Upper lobe of left lung (tissue), 6 donors: ENCODE measurements at regions not wholly inside any gene's neighbourhood (a gene's known extent, or its start where the extent isn't known, plus 50 kb on each side); places are given as distances from the start of the nearest gene placed in this dataset.

Experiments used
- ATAC-seq, 2 donors: fragments of 200-7000 bp; cut with Tn5 transposase; one replicate each; pipeline ENCODE4 v1.9.1; 2022; ENCODE audit warnings: mild to moderate bottlenecking in 2 of 2, moderate library complexity in 2 of 2; ENCODE audit not compliant: low FRiP score in 2 of 2
- DNase-seq, 2 donors: peaks; one replicate each; pipeline ENCODE4 v3.0.0-alpha.2; 2019 to 2020
- H3K27ac ChIP-seq, 4 donors: fragments of 200-600 bp; sonication (generic); one replicate each; pipeline ENCODE4 v1.5.1; 2016 to 2019
- H3K27me3 ChIP-seq, 4 donors: fragments of 200-600 bp; sonication (generic); one replicate each; pipeline ENCODE4 v1.5.1; 2017 to 2019
- H3K36me3 ChIP-seq, 4 donors: fragments of 200-600 bp; sonication (generic); one replicate each; pipeline ENCODE4 v1.5.1; 2016 to 2019
- H3K4me1 ChIP-seq, 4 donors: fragments of 200-600 bp; sonication (generic); one replicate each; pipeline ENCODE4 v1.5.1; 2018 to 2019
- H3K4me3 ChIP-seq, 4 donors: fragments of 200-600 bp; sonication (generic); one replicate each; pipeline ENCODE4 v1.5.1; 2017 to 2019; ENCODE audit warnings: mild to moderate bottlenecking in 2 of 4, moderate library complexity in 1 of 4
- H3K9me3 ChIP-seq, 4 donors: fragments of 200-600 bp; sonication (generic); one replicate each; pipeline ENCODE4 v1.5.1; 2018 to 2019
- CTCF ChIP-seq, 6 experiments: fragments of 450-650 bp in 4 of 6; fragments of 200-600 bp in 2 of 6; sonication (generic) in 2 of 6; IDR thresholded peaks; one replicate each; pipeline ENCODE4 v1.5.1; 2016 to 2019; ENCODE audit warnings: antibody characterized with exemption in 6 of 6
- EP300 ChIP-seq, 4 donors: sonication (generic); formaldehyde crosslinking; IDR thresholded peaks; one replicate each; pipeline ENCODE4 v1.5.1; 2017; ENCODE audit warnings: antibody characterized with exemption in 4 of 4, control low read depth in 2 of 4
- POLR2A ChIP-seq, 4 donors: fragments of 450-650 bp; IDR thresholded peaks; one replicate each; pipeline ENCODE4 v1.5.1; 2016 to 2017; ENCODE audit warnings: antibody characterized with exemption in 4 of 4, mild to moderate bottlenecking in 2 of 4
- POLR2AphosphoS5 ChIP-seq, 2 donors: sonication (generic); formaldehyde crosslinking; IDR thresholded peaks; one replicate each; pipeline ENCODE4 v1.5.1; 2017; ENCODE audit warnings: antibody characterized with exemption in 2 of 2
- WGBS, 2 donors: methylation state at CpG; one replicate each; pipeline ENCODE4 v1.1.5; 2017 to 2018; 5-methylcytosine and 5-hydroxymethylcytosine counted together
- donor health status: DM: no; HTN: no; CAD: no; lungs with moderate emphysema.
- donor health status: DM: no; HTN: yes; CAD: no; lungs with severe emphysema.

- no peak for TF ChIP-seq EP300 (IDR thresholded peaks at IDR 0.05)
- no peak for TF ChIP-seq POLR2A (IDR thresholded peaks at IDR 0.05)
- TF ChIP-seq CTCF (IDR thresholded peaks at IDR 0.05), result no peak
- Histone ChIP-seq H3K4me3 (no peak overlapping the region), H3K9me3 (no peaks in the 10 kb centered on the region), H3K27me3 (no peaks in the 10 kb centered on the region), H3K27ac (no peak overlapping the region), H3K36me3 (no peaks in the 10 kb centered on the region), H3K4me1 (no peaks in the 10 kb centered on the region)
- DNase-seq (no peak), ATAC-seq (no peak)
- WGBS, 2 donors, result 61 to 62% methylated on average over 4 of the region's 4 CpGs
Observed at GRCh38 chr12:9276990-9277389, 68.8 kb upstream of the PZP start.

- ATAC-seq (no peak), DNase-seq (no peak)
- 80 to 86% methylated on average over 3 of the region's 3 CpGs for WGBS, 2 donors
- H3K4me1 ChIP-seq, result no peaks in the 10 kb centered on the region
- H3K36me3 ChIP-seq, result no peaks in the 10 kb centered on the region
- H3K27me3 ChIP-seq, result no peaks in the 10 kb centered on the region
- no peak overlapping the region for H3K27ac ChIP-seq
- no peaks in the 10 kb centered on the region for H3K9me3 ChIP-seq
- TF ChIP-seq EP300 (IDR thresholded peaks at IDR 0.05) (no peak), CTCF (IDR thresholded peaks at IDR 0.05) (no peak), POLR2AphosphoS5 (IDR thresholded peaks at IDR 0.05) (no peak), POLR2A (IDR thresholded peaks at IDR 0.05) (no peak)
- no peak overlapping the region for H3K4me3 ChIP-seq
Observed at GRCh38 chr12:9273276-9273675, 65.1 kb upstream of the PZP start.

- no peak overlapping the region for H3K4me3 ChIP-seq
- ATAC-seq (no peak), DNase-seq (no peak)
- no peaks in the 10 kb centered on the region for H3K27me3 ChIP-seq
- no peaks in the 10 kb centered on the region for H3K36me3 ChIP-seq
- TF ChIP-seq POLR2A (IDR thresholded peaks at IDR 0.05) (no peak), POLR2AphosphoS5 (IDR thresholded peaks at IDR 0.05) (no peak), EP300 (IDR thresholded peaks at IDR 0.05) (no peak), CTCF (IDR thresholded peaks at IDR 0.05) (no peak)
- 95 to 100% methylated on average over 1 of the region's 1 CpG for whole genome bisulfite sequencing, 2 donors
- no peaks in the 10 kb centered on the region for H3K9me3 ChIP-seq
- H3K27ac ChIP-seq, result no peak overlapping the region
- no peaks in the 10 kb centered on the region for H3K4me1 ChIP-seq
Observed at GRCh38 chr12:9271875-9272274, 63.7 kb upstream of the PZP start.

GRCh38 chr12:9264546-9264945 is 56.4 kb upstream of the PZP start:
- Histone ChIP-seq H3K27ac (no peak overlapping the region), H3K4me1 (no peaks in the 10 kb centered on the region), H3K27me3 (no peaks in the 10 kb centered on the region), H3K4me3 (no peak overlapping the region), H3K36me3 (no peaks in the 10 kb centered on the region), H3K9me3 (no peaks in the 10 kb centered on the region)
- ATAC-seq, result no peak
- WGBS, 2 donors, result 73 to 76% methylated on average over 1 of the region's 1 CpG
- no peak for DNase-seq
- TF ChIP-seq POLR2A (IDR thresholded peaks at IDR 0.05) (no peak), POLR2AphosphoS5 (IDR thresholded peaks at IDR 0.05) (no peak), EP300 (IDR thresholded peaks at IDR 0.05) (no peak), CTCF (IDR thresholded peaks at IDR 0.05) (no peak)

- Histone ChIP-seq H3K27ac (no peak overlapping the region), H3K4me1 (peaks cover 0 to 4% (median 0%) of the 10 kb centered on the region in 4 donors), H3K4me3 (no peak overlapping the region), H3K27me3 (no peaks in the 10 kb centered on the region), H3K36me3 (no peaks in the 10 kb centered on the region), H3K9me3 (no peaks in the 10 kb centered on the region)
- ATAC-seq, result no peak
- TF ChIP-seq POLR2A (IDR thresholded peaks at IDR 0.05) (no peak), POLR2AphosphoS5 (IDR thresholded peaks at IDR 0.05) (no peak)
- DNase-seq, result no peak
Observed at GRCh38 chr12:9260931-9261330, 52.7 kb upstream of the PZP start.
